H9 (cell line): ENCODE measurements at regions not wholly inside any gene's neighbourhood (a gene's known extent, or its start where the extent isn't known, plus 50 kb on each side); places are given as distances from the start of the nearest gene placed in this dataset.

Experiments used
- DNase-seq: peaks from one replicate; pipeline ENCODE4 v3.0.0-alpha.2; 2017
- H2AFZ ChIP-seq: one replicate; pipeline ENCODE4 v1.6.1; 2013; ENCODE audit warnings: mild to moderate bottlenecking, low read length, control low read depth, moderate library complexity
- H2AK5ac ChIP-seq: 2 replicates; pipeline ENCODE4 v1.6.1; 2013; ENCODE audit warnings: low read length, control low read depth, mixed read lengths; ENCODE audit not compliant: insufficient read length
- H2BK120ac ChIP-seq: one replicate; pipeline ENCODE4 v1.6.1; 2013; ENCODE audit warnings: low read depth, mild to moderate bottlenecking, low read length, control low read depth, inconsistent platforms; ENCODE audit not compliant: poor library complexity, severe bottlenecking
- H2BK12ac ChIP-seq: 2 replicates; pipeline ENCODE4 v1.6.1; 2013; ENCODE audit warnings: low read length, control low read depth, mixed read lengths, low read depth; ENCODE audit not compliant: insufficient read length
- H2BK15ac ChIP-seq: 2 replicates; pipeline ENCODE4 v1.6.1; 2013; ENCODE audit warnings: low read depth, low read length, control low read depth
- H2BK20ac ChIP-seq: one replicate; pipeline ENCODE4 v1.6.1; 2013; ENCODE audit warnings: low read depth, mild to moderate bottlenecking, low read length, control low read depth, inconsistent platforms; ENCODE audit not compliant: poor library complexity, severe bottlenecking
- H2BK5ac ChIP-seq: 2 replicates; pipeline ENCODE4 v1.6.1; 2013; ENCODE audit warnings: low read length, control low read depth, mixed read lengths; ENCODE audit not compliant: insufficient read length
- H3K14ac ChIP-seq: 2 replicates; pipeline ENCODE4 v1.6.1; 2013; ENCODE audit warnings: low read length, control low read depth; ENCODE audit not compliant: insufficient read depth
- H3K18ac ChIP-seq: 2 replicates; pipeline ENCODE4 v1.6.1; 2013; ENCODE audit warnings: low read depth, mild to moderate bottlenecking, mixed read lengths, low read length, control low read depth; ENCODE audit not compliant: insufficient read length
- H3K23ac ChIP-seq: 2 replicates; pipeline ENCODE4 v1.6.1; 2013; ENCODE audit warnings: low read length, control low read depth, mixed read lengths, low read depth; ENCODE audit not compliant: insufficient read length
- H3K23me2 ChIP-seq: 2 replicates; pipeline ENCODE4 v1.6.1; 2013; ENCODE audit warnings: low read depth, mild to moderate bottlenecking, mixed read lengths, low read length, control low read depth; ENCODE audit not compliant: insufficient read length, poor library complexity, severe bottlenecking
- H3K27ac ChIP-seq: 2 replicates; pipeline ENCODE4 v1.5.1; 2013; ENCODE audit warnings: low read length, control low read depth, mixed read lengths, low read depth; ENCODE audit not compliant: insufficient read length
- H3K27me3 ChIP-seq: 2 replicates; pipeline ENCODE4 v1.6.1; 2013; ENCODE audit warnings: low read length, control low read depth, inconsistent platforms; ENCODE audit not compliant: insufficient read depth
- H3K4ac ChIP-seq: 2 replicates; pipeline ENCODE4 v1.6.1; 2013; ENCODE audit warnings: low read depth, mild to moderate bottlenecking, control low read depth, inconsistent platforms, low read length, moderate library complexity
- H3K4me1 ChIP-seq: 2 replicates; pipeline ENCODE4 v1.6.1; 2013; ENCODE audit warnings: low read length, control low read depth, inconsistent platforms; ENCODE audit not compliant: insufficient read depth
- H3K4me2 ChIP-seq: 2 replicates; pipeline ENCODE4 v1.6.1; 2013; ENCODE audit warnings: low read length, control low read depth, mixed read lengths; ENCODE audit not compliant: insufficient read length, insufficient read depth
- H3K56ac ChIP-seq: 2 replicates; pipeline ENCODE4 v1.6.1; 2013; ENCODE audit warnings: low read depth, mild to moderate bottlenecking, mixed read lengths, low read length, control low read depth; ENCODE audit not compliant: insufficient read length
- H3K79me1 ChIP-seq: 2 replicates; pipeline ENCODE4 v1.6.1; 2013; ENCODE audit warnings: low read depth, mild to moderate bottlenecking, moderate library complexity, low read length, control low read depth, inconsistent platforms; ENCODE audit not compliant: insufficient read depth, poor library complexity, severe bottlenecking
- H3K79me2 ChIP-seq: 2 replicates; pipeline ENCODE4 v1.6.1; 2013; ENCODE audit warnings: low read length, control low read depth, inconsistent platforms; ENCODE audit not compliant: insufficient read depth
- H3K9ac ChIP-seq: 2 replicates; pipeline ENCODE4 v1.6.1; 2013; ENCODE audit warnings: low read length, control low read depth, mixed read lengths; ENCODE audit not compliant: insufficient read length; ENCODE audit errors: extremely low read depth
- H3K9me3 ChIP-seq: one replicate; pipeline ENCODE4 v1.6.1; 2013; ENCODE audit warnings: low read depth, low read length, inconsistent platforms; ENCODE audit not compliant: control insufficient read depth
- H3T11ph ChIP-seq: one replicate; pipeline ENCODE4 v1.6.1; 2013; ENCODE audit warnings: mild to moderate bottlenecking, low read length, control low read depth, inconsistent platforms
- H4K20me1 ChIP-seq: one replicate; pipeline ENCODE4 v1.6.1; 2013; ENCODE audit not compliant: control insufficient read depth, insufficient read length, insufficient read depth
- H4K5ac ChIP-seq: 2 replicates; pipeline ENCODE4 v1.6.1; 2013; ENCODE audit warnings: low read depth, mild to moderate bottlenecking, mixed read lengths, low read length, control low read depth; ENCODE audit not compliant: insufficient read length
- H4K8ac ChIP-seq: replicated peaks from 2 replicates; pipeline ENCODE4 v1.6.1; 2013; ENCODE audit warnings: low read length, control low read depth, mixed read lengths, low read depth; ENCODE audit not compliant: insufficient read length
- H4K91ac ChIP-seq: 2 replicates; pipeline ENCODE4 v1.6.1; 2013; ENCODE audit warnings: low read depth, mild to moderate bottlenecking, moderate library complexity, mixed read lengths, low read length, control low read depth; ENCODE audit not compliant: insufficient read length
- H3K27ac Mint-ChIP-seq, 3 experiments: 2 replicates in 2 of 3; 3 replicates in 1 of 3; pipeline ENCODE4 v1.8.0; 2020 to 2021; ENCODE audit warnings: mixed read lengths in 3 of 3, mild to moderate bottlenecking in 1 of 3, moderate library complexity in 1 of 3
- H3K27me3 Mint-ChIP-seq: 2 replicates; pipeline ENCODE4 v1.8.0; 2021; ENCODE audit warnings: low read depth, mild to moderate bottlenecking, moderate library complexity, mixed read lengths
- H3K36me3 Mint-ChIP-seq, 3 experiments: 2 replicates in 2 of 3; 3 replicates in 1 of 3; pipeline ENCODE4 v1.8.0; 2020 to 2021; ENCODE audit warnings: low read depth in 3 of 3, mixed read lengths in 3 of 3; ENCODE audit not compliant: insufficient read depth in 1 of 3
- H3K4me1 Mint-ChIP-seq, 2 experiments: 2 replicates each; pipeline ENCODE4 v1.8.0; 2020; ENCODE audit warnings: mixed read lengths in 2 of 2
- H3K4me3 Mint-ChIP-seq, 2 experiments: 2 replicates in 1 of 2; 3 replicates in 1 of 2; pipeline ENCODE4 v1.8.0; 2020 to 2021; ENCODE audit warnings: mild to moderate bottlenecking in 2 of 2, mixed read lengths in 2 of 2, moderate library complexity in 1 of 2
- H3K9me3 Mint-ChIP-seq, 2 experiments: 2 replicates in 1 of 2; 3 replicates in 1 of 2; pipeline ENCODE4 v1.8.0; 2020; ENCODE audit warnings: mild to moderate bottlenecking in 2 of 2, mixed read lengths in 2 of 2, moderate library complexity in 1 of 2
- CTCF ChIP-seq: fragments of 200-600 bp; sonication (generic); conservative IDR thresholded peaks from 3 replicates; pipeline ENCODE4 v1.8.0; 2021; ENCODE audit warnings: antibody characterized with exemption, mild to moderate bottlenecking
- WGBS: extraction: QIAGEN DNeasy Blood & Tissue Kit; methylation state at CpG from one replicate; pipeline ENCODE4 v1.1.7; 2013; ENCODE audit warnings: missing lambda C conversion rate, low lambda C conversion rate, mixed read lengths; ENCODE audit not compliant: insufficient read length; ENCODE audit errors: extremely low coverage; 5-methylcytosine and 5-hydroxymethylcytosine counted together

GRCh38 chr12:24537083-24537860 is 411.6 kb downstream of the BCAT1 start:
- Histone ChIP-seq H3K14ac (no peak overlapping the region), H3K79me2 (no peaks in the 10 kb centered on the region), H3K79me1 (no peaks in the 10 kb centered on the region), H2BK20ac (no peak overlapping the region), H3K23ac (no peak overlapping the region), H3K27ac (no peak overlapping the region), H3K23me2 (no peaks in the 10 kb centered on the region), H3K27me3 (no peaks in the 10 kb centered on the region), H2AFZ (no peak overlapping the region), H3K18ac (no peak overlapping the region), H3K4me1 (no peaks in the 10 kb centered on the region), H2BK15ac (no peak overlapping the region), H4K8ac (no peak overlapping the region), H4K91ac (no peak overlapping the region), H4K5ac (no peak overlapping the region), H3K4ac (no peak overlapping the region), H2AK5ac (no peak overlapping the region), H3T11ph (no peak overlapping the region), H3K4me2 (no peak overlapping the region), H2BK5ac (no peak overlapping the region), H2BK12ac (no peak overlapping the region), H2BK120ac (no peak overlapping the region), H3K9me3 (no peaks in the 10 kb centered on the region), H3K56ac (no peak overlapping the region), H4K20me1 (no peaks in the 10 kb centered on the region), H3K9ac (no peak overlapping the region)
- TF ChIP-seq CTCF = no peak
- no peak for DNase-seq
- no peaks in the 10 kb centered on the region for H3K9me3 Mint-ChIP-seq
- H3K4me3 Mint-ChIP-seq = no peak overlapping the region
- no peak overlapping the region for H3K27ac Mint-ChIP-seq
- no peaks in the 10 kb centered on the region for H3K36me3 Mint-ChIP-seq
- peaks cover 20 to 25% of the 10 kb centered on the region in 2 experiments for H3K4me1 Mint-ChIP-seq
- no peaks in the 10 kb centered on the region; the same call in 1 of the 2 replicates for H3K27me3 Mint-ChIP-seq
- no CpG with 5 or more reads among the region's 3 CpGs for WGBS
